ENCODE measurements at regions not wholly inside any gene's neighbourhood (a gene's known extent, or its start where the extent isn't known, plus 50 kb on each side); places are given as distances from the start of the nearest gene placed in this dataset.

GRCh38 chr4:53706422-53707032, 115.2 kb upstream of the LNX1 start:
- H3K27ac ChIP-seq (ENCODE audit: low read length): no peak overlapping the region

DNA sequence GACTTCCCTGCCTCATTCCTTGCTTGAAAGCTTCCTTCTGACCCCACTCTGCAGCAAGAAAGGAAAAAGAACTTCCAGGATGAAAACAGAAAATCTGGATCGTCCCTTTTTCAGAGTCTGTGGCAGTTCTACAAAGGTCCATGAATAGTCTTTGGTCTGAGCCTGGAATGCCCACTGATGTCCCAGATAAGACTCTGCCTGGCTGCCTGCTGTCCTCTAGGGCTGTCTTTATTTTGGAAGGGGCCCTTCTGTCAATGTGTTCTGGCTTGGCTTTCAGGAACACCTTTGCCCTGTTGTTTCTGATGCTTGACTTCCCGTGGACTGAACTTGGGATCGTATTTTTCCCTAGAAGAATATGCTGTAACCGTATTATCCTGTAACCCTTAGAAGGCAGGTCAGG, 114.7 kb upstream of the LNX1 start:
- Histone ChIP-seq H3K9me3 (ENCODE audit: low read length) (no peaks in the 10 kb centered on the region), H3K27me3 (ENCODE audit: insufficient read depth, low read depth, low read length) (no peaks in the 10 kb centered on the region), H3K27ac (ENCODE audit: low read length) (no peak overlapping the region), H3K79me2 (replicated peaks; ENCODE audit: insufficient read depth, low read length) (no peaks in the 10 kb centered on the region), H3K9me2 (ENCODE audit: insufficient read depth, low read length) (no peaks in the 10 kb centered on the region), H2AFZ (ENCODE audit: low read depth, low read length) (no peak overlapping the region), H3F3A (ENCODE audit: insufficient read depth, low read length, poor library complexity, severe bottlenecking) (no peaks in the 10 kb centered on the region), H3K4me3 (ENCODE audit: low read length) (no peak overlapping the region), H3K9ac (ENCODE audit: low read length) (no peak overlapping the region), H4K20me1 (ENCODE audit: insufficient read depth) (no peaks in the 10 kb centered on the region), H3K4me2 (ENCODE audit: low read length) (no peak overlapping the region), H3K36me3 (ENCODE audit: insufficient read depth, low read length) (no peaks in the 10 kb centered on the region)
- TF ChIP-seq CTCF (IDR thresholded peaks at IDR 0.05; ENCODE audit: poor library complexity, severe bottlenecking) (no peak), SMC3 (conservative IDR thresholded peaks at IDR 0.05; ENCODE audit: poor library complexity) (no peak), MXI1 (conservative IDR thresholded peaks at IDR 0.05; ENCODE audit: poor library complexity, severe bottlenecking) (no peak), POLR2AphosphoS5 (IDR thresholded peaks at IDR 0.05) (no peak), RAD21 (conservative IDR thresholded peaks at IDR 0.05) (no peak), TAF1 (IDR thresholded peaks at IDR 0.05; ENCODE audit: low read depth) (no peak), EZH2 (IDR thresholded peaks at IDR 0.05; ENCODE audit: borderline replicate concordance, insufficient read depth, low read length, poor library complexity, severe bottlenecking) (no peak), EP300 (conservative IDR thresholded peaks at IDR 0.05; ENCODE audit: poor library complexity, severe bottlenecking) (no peak)
- TF ChIP-seq, protein P1, sequence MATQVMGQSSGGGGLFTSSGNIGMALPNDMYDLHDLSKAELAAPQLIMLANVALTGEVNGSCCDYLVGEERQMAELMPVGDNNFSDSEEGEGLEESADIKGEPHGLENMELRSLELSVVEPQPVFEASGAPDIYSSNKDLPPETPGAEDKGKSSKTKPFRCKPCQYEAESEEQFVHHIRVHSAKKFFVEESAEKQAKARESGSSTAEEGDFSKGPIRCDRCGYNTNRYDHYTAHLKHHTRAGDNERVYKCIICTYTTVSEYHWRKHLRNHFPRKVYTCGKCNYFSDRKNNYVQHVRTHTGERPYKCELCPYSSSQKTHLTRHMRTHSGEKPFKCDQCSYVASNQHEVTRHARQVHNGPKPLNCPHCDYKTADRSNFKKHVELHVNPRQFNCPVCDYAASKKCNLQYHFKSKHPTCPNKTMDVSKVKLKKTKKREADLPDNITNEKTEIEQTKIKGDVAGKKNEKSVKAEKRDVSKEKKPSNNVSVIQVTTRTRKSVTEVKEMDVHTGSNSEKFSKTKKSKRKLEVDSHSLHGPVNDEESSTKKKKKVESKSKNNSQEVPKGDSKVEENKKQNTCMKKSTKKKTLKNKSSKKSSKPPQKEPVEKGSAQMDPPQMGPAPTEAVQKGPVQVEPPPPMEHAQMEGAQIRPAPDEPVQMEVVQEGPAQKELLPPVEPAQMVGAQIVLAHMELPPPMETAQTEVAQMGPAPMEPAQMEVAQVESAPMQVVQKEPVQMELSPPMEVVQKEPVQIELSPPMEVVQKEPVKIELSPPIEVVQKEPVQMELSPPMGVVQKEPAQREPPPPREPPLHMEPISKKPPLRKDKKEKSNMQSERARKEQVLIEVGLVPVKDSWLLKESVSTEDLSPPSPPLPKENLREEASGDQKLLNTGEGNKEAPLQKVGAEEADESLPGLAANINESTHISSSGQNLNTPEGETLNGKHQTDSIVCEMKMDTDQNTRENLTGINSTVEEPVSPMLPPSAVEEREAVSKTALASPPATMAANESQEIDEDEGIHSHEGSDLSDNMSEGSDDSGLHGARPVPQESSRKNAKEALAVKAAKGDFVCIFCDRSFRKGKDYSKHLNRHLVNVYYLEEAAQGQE (IDR thresholded peaks at IDR 0.05; ENCODE audit: borderline replicate concordance): no peak

More at GRCh38 chr4:53706422-53707032, 115.2 kb upstream of the LNX1 start:
- Histone ChIP-seq H3K9me2 (ENCODE audit: insufficient read depth, low read length) (no peaks in the 10 kb centered on the region), H2AFZ (ENCODE audit: low read depth, low read length) (no peak overlapping the region), H3K27me3 (ENCODE audit: insufficient read depth, low read depth, low read length) (no peaks in the 10 kb centered on the region), H3K36me3 (ENCODE audit: insufficient read depth, low read length) (no peaks in the 10 kb centered on the region), H3K4me3 (ENCODE audit: low read length) (no peak overlapping the region), H3K4me2 (ENCODE audit: low read length) (no peak overlapping the region), H3K9me3 (ENCODE audit: low read length) (no peaks in the 10 kb centered on the region), H3K9ac (ENCODE audit: low read length) (no peak overlapping the region), H3F3A (ENCODE audit: insufficient read depth, low read length, poor library complexity, severe bottlenecking) (no peaks in the 10 kb centered on the region), H4K20me1 (ENCODE audit: insufficient read depth) (no peaks in the 10 kb centered on the region), H3K79me2 (replicated peaks; ENCODE audit: insufficient read depth, low read length) (no peaks in the 10 kb centered on the region)
- peak; percentile 29 for TF ChIP-seq CTCF (IDR thresholded peaks at IDR 0.05; ENCODE audit: poor library complexity, severe bottlenecking)
- TF ChIP-seq SMC3 (conservative IDR thresholded peaks at IDR 0.05; ENCODE audit: poor library complexity): no peak
